GM10248 (cell line): ENCODE measurements at regions not wholly inside any gene's neighbourhood (a gene's known extent, or its start where the extent isn't known, plus 50 kb on each side); places are given as distances from the start of the nearest gene placed in this dataset.

Experiments used
- CTCF ChIA-PET: fragments of 300-600 bp; sonication (Branson Sonifier 250); formaldehyde crosslinking; extraction: SDS; loops from one replicate; lab custom pipeline; 2021; ENCODE audit warnings: antibody characterized with exemption; lab: Yijun Ruan, JAX
- POLR2A ChIA-PET: fragments of 350-650 bp; sonication (Branson Sonifier 250); formaldehyde crosslinking; extraction: SDS; loops from one replicate; lab custom pipeline; 2020; ENCODE audit warnings: antibody characterized with exemption; lab: Yijun Ruan, JAX
- DNase-seq: peaks from one replicate; pipeline ENCODE4 v3.0.0; 2012; ENCODE audit errors: extremely low spot score
- CTCF ChIP-seq: IDR thresholded peaks from 2 replicates; pipeline ENCODE4 v1.5.1; 2012; ENCODE audit warnings: mild to moderate bottlenecking, low read depth; ENCODE audit errors: extremely low read depth, missing control alignments, control extremely low read depth

DNA sequence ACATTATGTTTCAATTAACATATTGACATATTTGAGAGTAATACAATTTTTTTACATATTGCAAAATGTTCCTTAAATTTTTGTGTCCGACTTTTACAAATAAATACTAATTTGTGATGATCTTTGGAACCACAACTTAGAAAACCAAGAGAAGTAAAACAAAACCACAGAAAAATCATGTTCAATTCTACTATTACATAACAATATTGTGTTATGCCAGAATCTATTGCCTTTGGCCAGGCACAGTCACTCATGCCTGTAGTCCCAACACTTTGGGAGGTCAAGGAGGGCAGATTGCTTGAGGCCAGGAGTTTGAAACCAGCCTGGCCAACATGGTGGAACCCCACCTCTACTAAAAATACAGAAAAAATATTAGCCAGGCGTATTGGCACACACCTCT is 92.8 kb upstream of the APCDD1 start:
- DNase-seq: no peak
- TF ChIP-seq CTCF: no peak
- CTCF ChIA-PET: interaction anchor here (1.0 kb wide), 1 partner anchor 10 kb away, joined by 3 read pairs; no protein-coding TSS in a partner anchor
- POLR2A ChIA-PET: no interaction called here

DNA sequence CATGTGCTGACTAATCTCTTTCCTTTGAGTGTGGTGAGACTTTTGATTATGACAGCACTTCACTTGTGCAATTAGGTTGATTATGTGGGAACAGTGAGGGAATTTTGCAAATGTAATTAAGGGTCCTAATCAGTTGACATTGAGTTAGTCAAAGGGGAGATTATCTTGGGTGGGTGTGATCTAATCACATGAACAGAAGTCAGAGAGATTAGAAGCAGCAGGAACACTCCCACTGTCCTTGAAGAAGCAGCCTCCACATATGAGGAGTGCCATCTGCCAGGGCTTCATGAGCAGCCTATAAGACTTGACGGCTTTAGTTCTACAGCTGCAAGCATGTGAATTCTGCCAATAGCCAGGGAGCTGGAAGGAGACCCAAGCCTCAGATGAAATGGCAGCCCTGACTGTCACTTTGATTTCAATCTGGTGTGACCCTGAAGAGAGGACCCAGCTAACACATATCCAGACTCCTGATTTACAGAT is 89.4 kb upstream of the APCDD1 start:
- no peak for TF ChIP-seq CTCF
- no peak for DNase-seq
- ChIA-PET POLR2A (no interaction called here), CTCF (no interaction called here)

DNA sequence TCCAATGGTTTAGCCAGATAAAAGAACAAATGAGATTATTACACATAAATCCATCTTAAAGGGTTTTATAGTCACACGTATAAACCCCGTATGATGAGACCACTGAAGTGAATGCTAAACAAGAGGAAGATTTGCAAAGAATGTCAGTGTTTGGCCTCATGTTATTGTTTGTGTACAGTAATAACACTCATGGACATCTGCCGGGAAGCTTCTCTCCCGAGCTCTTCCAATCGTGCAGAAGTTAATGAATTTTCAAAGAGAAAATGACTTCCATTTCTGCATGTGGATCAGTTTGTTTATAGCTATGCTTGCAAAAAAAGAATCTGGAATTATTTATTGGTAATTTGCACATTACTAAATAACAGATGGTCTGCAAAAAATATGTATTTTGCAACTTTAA is 88.5 kb upstream of the APCDD1 start:
- POLR2A ChIA-PET: no interaction called here
- TF ChIP-seq CTCF: no peak
- DNase-seq: no peak

GRCh38 chr18:10367836-10368235 is 86.6 kb upstream of the APCDD1 start:
- CTCF ChIA-PET: interaction anchor here (0.9 kb wide), 1 partner anchor 20 kb away, joined by 3 read pairs; no protein-coding TSS in a partner anchor
- POLR2A ChIA-PET: no interaction called here
- DNase-seq: no peak
- no peak for TF ChIP-seq CTCF

More for the DNA sequence above, 88.5 kb upstream of the APCDD1 start:
- CTCF ChIA-PET: no interaction called here

DNA sequence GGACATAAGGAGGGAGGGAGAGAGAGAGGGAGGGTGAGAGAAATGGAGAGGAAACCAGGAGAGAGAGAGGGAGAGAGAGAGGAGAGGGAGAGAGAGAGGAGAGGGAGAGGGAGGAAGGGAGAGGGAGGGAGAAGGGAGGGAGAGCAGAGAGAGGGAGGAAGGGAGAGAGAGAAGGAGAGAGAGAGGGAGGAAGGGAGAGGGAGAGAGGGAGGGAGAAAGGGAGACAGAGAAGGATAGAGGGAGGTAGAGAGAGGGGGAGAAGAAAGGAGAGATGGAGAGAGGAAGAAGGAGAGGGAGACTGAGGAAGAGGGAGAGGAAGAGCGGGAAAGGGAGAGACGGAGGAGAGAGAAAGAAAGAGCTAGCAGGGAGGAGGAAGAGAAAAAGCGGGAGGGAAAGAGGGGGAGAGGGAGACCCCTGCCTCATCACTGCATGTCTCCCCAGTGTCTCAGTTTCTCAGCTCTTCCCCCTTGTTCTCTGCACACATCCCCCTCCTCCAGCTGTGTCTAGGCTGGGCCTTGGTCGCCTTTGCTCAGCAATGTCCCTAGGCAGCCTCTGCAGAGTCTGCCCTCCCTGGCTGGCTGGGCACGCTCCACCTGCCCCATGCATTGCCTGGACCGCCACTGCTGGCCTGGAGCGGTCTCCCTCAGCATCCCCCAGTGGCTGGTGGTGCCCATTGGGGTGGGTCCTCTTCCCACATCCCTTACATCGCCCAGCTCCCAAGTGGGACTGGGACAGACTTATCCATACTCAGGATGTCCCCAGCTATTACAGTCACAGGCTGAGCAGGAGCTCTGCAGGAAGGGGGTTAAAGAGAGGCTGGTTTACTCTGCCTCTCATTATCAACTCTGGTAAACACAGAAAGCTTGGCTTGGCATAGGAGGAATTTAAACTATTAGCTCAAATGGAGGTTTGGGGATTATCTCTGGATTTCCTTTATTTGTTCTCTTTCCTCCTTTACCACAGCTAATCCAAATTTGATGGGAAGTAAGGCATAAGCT is 85.7 kb upstream of the APCDD1 start:
- no peak for DNase-seq
- TF ChIP-seq CTCF: no peak
- ChIA-PET CTCF (interaction anchor here (0.6 kb wide), 1 partner anchor 18 kb away, joined by 3 read pairs; no protein-coding TSS in a partner anchor), POLR2A (no interaction called here)

DNA sequence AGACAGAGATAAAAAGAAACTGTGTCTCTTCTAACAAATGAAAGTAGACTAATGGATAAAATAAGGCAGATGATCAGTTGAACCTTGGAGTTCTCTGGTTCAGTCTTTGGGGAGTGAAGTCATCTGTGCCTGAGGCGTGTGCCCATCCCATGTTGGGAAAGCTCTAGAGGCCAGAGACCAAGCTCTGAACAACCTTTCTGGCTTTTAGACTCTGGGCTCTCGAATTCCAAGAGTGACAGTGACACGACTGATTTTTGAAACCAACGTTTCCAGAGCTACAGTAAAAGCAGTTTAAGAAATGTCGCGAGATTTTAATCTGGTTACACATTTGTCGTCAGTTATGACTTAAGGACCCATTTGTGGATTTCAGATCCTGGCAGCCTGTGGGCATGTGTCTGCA is 83.7 kb upstream of the APCDD1 start:
- POLR2A ChIA-PET: no interaction called here
- CTCF ChIA-PET: interaction anchor here (1.2 to 1.5 kb wide), 2 partner anchors 18 kb away, joined by 4 to 6 read pairs; no protein-coding TSS in a partner anchor
- no peak for TF ChIP-seq CTCF
- DNase-seq: no peak
